Fibroblast of villous mesenchyme (primary cell): ENCODE measurements at regions not wholly inside any gene's neighbourhood (a gene's known extent, or its start where the extent isn't known, plus 50 kb on each side); places are given as distances from the start of the nearest gene placed in this dataset.

Experiments
- DNase-seq: peaks from one replicate; pipeline ENCODE4 v3.0.0-alpha.2; 2010; ENCODE audit warnings: low read depth
- H3K4me3 ChIP-seq: 2 replicates; pipeline ENCODE4 v1.5.1; 2011; ENCODE audit warnings: low read depth, mild to moderate bottlenecking, low read length
- TF ChIP-seq, protein P1 (sequence below): IDR thresholded peaks from 2 replicates; pipeline ENCODE4 v1.5.1; 2012; ENCODE audit warnings: low read depth, mild to moderate bottlenecking, low read length; ENCODE audit not compliant: insufficient read depth

DNA sequence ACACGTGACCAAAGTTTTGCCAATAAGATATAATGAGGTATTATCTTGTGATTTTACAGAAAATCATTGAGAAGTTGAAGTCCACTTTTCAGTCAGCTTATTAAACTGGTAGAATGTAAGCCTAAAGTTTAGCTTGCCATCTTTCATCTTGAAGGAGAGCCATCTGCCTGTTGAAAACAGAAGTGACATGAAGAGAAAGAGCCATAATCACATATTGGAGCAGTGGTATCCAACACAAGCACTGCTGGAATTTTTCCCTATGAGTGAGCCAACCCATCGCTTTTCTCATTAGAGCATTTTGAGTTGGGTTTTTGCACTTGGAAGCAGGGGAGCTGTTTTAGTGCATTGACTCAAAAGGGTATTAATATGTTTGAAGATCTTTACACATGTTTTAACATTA lies 117.6 kb upstream of the FERD3L start:
- TF ChIP-seq, protein P1, sequence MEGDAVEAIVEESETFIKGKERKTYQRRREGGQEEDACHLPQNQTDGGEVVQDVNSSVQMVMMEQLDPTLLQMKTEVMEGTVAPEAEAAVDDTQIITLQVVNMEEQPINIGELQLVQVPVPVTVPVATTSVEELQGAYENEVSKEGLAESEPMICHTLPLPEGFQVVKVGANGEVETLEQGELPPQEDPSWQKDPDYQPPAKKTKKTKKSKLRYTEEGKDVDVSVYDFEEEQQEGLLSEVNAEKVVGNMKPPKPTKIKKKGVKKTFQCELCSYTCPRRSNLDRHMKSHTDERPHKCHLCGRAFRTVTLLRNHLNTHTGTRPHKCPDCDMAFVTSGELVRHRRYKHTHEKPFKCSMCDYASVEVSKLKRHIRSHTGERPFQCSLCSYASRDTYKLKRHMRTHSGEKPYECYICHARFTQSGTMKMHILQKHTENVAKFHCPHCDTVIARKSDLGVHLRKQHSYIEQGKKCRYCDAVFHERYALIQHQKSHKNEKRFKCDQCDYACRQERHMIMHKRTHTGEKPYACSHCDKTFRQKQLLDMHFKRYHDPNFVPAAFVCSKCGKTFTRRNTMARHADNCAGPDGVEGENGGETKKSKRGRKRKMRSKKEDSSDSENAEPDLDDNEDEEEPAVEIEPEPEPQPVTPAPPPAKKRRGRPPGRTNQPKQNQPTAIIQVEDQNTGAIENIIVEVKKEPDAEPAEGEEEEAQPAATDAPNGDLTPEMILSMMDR, result no peak
- H3K4me3 ChIP-seq, result no peak overlapping the region
- no peak for DNase-seq

DNA sequence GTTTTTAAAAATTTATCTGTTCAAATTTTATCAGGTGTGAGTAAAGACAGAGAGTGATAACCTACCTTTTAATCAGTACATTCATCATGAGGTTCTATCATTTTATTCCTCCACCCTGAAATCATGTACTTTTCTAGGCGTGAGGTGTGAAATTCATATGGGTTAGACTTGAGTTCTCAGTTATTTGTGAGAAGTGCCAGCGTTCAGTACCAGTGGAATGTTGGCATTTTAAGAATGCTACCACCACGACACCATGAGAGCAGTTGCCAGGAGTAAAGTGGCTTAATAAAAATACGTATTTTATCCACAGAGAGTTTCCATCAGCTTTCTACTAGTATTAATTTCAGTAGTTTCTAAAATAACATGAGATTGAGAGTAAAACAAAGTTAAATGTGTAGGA lies 104.1 kb upstream of the FERD3L start:
- TF ChIP-seq, protein P1, result no peak
- H3K4me3 ChIP-seq, result no peak overlapping the region
- no peak for DNase-seq

DNA sequence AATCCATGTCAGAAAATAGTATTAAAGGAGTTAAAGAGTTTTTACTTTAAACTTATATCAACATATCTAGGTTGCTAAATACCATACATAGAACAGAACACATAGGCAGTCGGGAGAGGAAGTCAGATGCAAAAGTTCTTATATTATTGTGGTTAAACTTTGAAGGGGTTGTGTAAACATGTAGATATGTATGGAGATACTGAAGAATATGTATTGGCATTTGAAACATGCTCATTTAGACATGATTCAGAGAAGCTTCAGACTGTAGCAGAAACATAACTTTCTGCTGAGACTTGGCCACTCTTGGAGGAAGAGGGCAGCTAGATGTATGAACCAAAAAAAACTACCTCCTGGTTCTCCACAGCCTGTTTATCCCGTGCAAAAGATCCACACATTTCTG lies 103.5 kb upstream of the FERD3L start:
- TF ChIP-seq, protein P1, result no peak
- DNase-seq, result peak; percentile 36
- no peak overlapping the region for H3K4me3 ChIP-seq

DNA sequence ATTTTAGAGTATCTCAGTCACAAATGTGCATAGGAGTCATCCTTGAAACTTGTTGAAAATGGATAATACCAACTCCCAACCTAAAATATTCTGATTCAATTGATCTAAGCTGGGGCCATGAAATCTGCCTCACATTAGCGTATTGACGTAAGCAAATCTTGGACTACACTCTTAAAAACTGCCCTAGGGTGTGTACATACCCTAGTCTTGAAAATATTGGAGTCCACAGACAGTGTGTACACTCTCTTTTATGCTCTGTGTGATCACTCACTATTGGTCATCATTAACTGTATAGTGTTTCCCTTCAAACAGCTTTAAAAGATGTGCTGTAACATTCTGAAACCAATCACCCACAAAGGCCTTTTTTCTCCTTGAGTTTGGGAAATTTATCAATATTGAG lies 102.9 kb upstream of the FERD3L start:
- no peak overlapping the region for H3K4me3 ChIP-seq
- TF ChIP-seq, protein P1, result no peak
- DNase-seq, result no peak

DNA sequence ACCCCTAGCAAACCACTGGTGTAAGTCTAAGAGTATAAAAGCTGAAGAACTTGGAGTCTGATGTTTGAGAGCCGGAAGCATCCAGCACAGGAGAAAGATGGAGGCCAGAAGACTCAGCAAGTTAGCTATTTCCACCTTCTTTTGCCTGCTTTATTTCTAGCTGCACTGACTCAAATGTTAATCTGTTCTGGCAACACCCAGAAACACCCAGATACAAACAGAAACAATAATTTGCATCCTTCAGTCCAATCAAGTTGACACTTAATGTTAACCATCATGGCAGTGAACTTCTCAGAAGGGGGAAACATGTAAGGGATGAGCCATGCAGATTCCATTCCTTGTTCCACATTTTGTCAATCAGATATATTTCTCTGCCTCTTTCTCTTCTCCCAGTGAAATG lies 101.8 kb upstream of the FERD3L start:
- TF ChIP-seq, protein P1, result no peak

DNA sequence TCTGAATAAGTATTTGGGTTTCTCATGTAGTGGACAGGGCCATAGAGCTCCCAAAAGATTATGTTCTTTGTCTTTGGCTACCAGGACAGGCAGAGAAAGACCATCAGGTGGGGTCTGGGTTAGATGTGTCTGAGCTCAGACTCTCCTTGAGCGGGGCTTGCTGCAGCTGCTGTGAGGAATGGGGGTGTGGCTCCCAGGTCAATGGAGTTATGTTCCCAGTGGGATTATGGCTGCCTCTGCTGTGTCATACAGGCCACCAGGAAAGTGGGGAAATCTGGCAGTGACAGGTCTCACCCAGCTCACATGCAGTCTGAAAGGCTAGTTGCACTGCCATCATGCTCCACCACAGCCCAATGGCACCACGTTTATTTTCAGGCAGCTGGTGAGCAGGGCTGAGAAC lies 97.0 kb upstream of the FERD3L start:
- TF ChIP-seq, protein P1, result no peak
- no peak overlapping the region for H3K4me3 ChIP-seq
- no peak for DNase-seq

More for the DNA sequence above, 101.8 kb upstream of the FERD3L start:
- H3K4me3 ChIP-seq, result no peak overlapping the region
- no peak for DNase-seq

DNA sequence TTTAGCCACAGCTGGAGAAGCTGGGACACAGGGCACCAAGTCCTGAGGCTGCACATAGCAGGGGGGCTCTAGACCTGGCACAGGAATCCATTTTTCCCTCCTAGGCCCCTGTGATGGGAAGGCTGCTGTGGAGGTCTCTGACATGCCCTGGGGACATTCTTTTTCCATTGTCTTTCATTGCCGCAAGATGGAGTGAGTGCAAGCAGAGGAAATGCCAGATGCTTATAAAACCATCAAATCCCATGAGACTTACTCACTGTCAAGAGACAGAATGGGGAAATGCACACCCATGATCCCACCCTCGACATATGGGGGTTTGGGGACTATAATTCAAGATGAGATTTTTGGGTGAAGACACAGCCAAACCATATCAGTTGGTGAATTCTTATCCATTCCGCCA lies 94.7 kb upstream of the FERD3L start:
- no peak overlapping the region for H3K4me3 ChIP-seq
- no peak for DNase-seq

More for the DNA sequence above, 94.7 kb upstream of the FERD3L start:
- TF ChIP-seq, protein P1, result no peak
